Tibial nerve (tissue), 4 donors: ENCODE measurements at regions not wholly inside any gene's neighbourhood (a gene's known extent, or its start where the extent isn't known, plus 50 kb on each side); places are given as distances from the start of the nearest gene placed in this dataset.

Experiments used
- DNase-seq, 2 donors: peaks; one replicate each; pipeline ENCODE4 v3.0.0-alpha.2; 2019; ENCODE audit warnings: low spot score in 2 of 2
- H3K27ac ChIP-seq, 4 donors: fragments of 200-600 bp; sonication (generic) in 3 of 4; one replicate each; pipeline ENCODE4 v1.5.1; 2017 to 2019; ENCODE audit warnings: mild to moderate bottlenecking in 1 of 4
- H3K27me3 ChIP-seq, 2 donors: fragments of 200-600 bp; sonication (generic) in 1 of 2; one replicate each; pipeline versions ENCODE4 v1.5.1 to v1.6.0; 2017 to 2019
- H3K36me3 ChIP-seq, 3 donors: fragments of 200-600 bp; sonication (generic); one replicate each; pipeline ENCODE4 v1.5.1; 2018 to 2019
- H3K4me1 ChIP-seq, 4 donors: fragments of 200-600 bp; sonication (generic) in 3 of 4; one replicate each; pipeline ENCODE4 v1.5.1; 2017 to 2019
- H3K4me3 ChIP-seq, 4 donors: fragments of 200-600 bp; sonication (generic) in 3 of 4; one replicate each; pipeline ENCODE4 v1.5.1; 2017 to 2019; ENCODE audit warnings: mild to moderate bottlenecking in 1 of 4, moderate library complexity in 1 of 4
- H3K9me3 ChIP-seq, 4 donors: fragments of 200-600 bp; sonication (generic) in 3 of 4; one replicate each; pipeline ENCODE4 v1.5.1; 2017 to 2019
- EP300 ChIP-seq, 2 donors: sonication (generic); formaldehyde crosslinking; IDR thresholded peaks; one replicate each; pipeline ENCODE4 v1.6.1; 2017; ENCODE audit warnings: antibody characterized with exemption in 2 of 2, mild to moderate bottlenecking in 1 of 2
- POLR2A ChIP-seq, 2 donors: fragments of 450-650 bp; IDR thresholded peaks; one replicate each; pipeline ENCODE4 v1.6.1; 2017; ENCODE audit warnings: antibody characterized with exemption in 2 of 2, mild to moderate bottlenecking in 2 of 2, moderate library complexity in 2 of 2
- WGBS, 2 donors: methylation state at CpG; one replicate each; pipeline ENCODE4 v1.1.5; 2018; 5-methylcytosine and 5-hydroxymethylcytosine counted together
- TF ChIP-seq, protein P1 (sequence below), 5 experiments: fragments of 200-600 bp in 3 of 5; fragments of 450-650 bp in 2 of 5; sonication (generic) in 3 of 5; IDR thresholded peaks; one replicate each; pipeline ENCODE4 v1.5.1; 2016 to 2019; ENCODE audit warnings: antibody characterized with exemption in 5 of 5, mild to moderate bottlenecking in 3 of 5, moderate library complexity in 2 of 5

DNA sequence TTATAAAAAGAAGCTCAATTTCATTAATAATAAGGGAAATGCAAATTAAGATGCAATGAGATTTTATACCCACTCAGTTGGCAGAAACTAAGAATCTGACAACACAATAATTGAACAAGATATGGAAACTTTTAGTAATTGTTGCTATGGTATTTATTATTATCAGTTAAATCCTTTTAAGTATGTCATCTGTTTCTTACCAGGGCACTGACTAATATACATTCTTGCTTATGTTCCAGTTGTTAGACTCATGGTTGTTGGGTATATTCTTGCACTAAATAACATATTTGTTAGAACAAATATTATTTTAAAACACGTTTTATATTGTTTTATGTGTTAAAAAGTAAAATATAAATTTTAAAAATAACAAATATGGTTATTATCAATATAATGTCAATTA lies 690.3 kb downstream of the MECOM start:
- WGBS, 2 donors = 63% methylated on average over 1 of the region's 1 CpG
- TF ChIP-seq EP300 (IDR thresholded peaks at IDR 0.05) (no peak), POLR2A (IDR thresholded peaks at IDR 0.05) (no peak)
- TF ChIP-seq, protein P1, sequence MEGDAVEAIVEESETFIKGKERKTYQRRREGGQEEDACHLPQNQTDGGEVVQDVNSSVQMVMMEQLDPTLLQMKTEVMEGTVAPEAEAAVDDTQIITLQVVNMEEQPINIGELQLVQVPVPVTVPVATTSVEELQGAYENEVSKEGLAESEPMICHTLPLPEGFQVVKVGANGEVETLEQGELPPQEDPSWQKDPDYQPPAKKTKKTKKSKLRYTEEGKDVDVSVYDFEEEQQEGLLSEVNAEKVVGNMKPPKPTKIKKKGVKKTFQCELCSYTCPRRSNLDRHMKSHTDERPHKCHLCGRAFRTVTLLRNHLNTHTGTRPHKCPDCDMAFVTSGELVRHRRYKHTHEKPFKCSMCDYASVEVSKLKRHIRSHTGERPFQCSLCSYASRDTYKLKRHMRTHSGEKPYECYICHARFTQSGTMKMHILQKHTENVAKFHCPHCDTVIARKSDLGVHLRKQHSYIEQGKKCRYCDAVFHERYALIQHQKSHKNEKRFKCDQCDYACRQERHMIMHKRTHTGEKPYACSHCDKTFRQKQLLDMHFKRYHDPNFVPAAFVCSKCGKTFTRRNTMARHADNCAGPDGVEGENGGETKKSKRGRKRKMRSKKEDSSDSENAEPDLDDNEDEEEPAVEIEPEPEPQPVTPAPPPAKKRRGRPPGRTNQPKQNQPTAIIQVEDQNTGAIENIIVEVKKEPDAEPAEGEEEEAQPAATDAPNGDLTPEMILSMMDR (IDR thresholded peaks at IDR 0.05) = no peak
- no peaks in the 10 kb centered on the region for H3K27me3 ChIP-seq
- H3K4me3 ChIP-seq = no peak overlapping the region
- no peaks in the 10 kb centered on the region for H3K4me1 ChIP-seq
- H3K36me3 ChIP-seq = no peaks in the 10 kb centered on the region
- DNase-seq = no peak
- H3K27ac ChIP-seq = no peak overlapping the region
- H3K9me3 ChIP-seq = no peaks in the 10 kb centered on the region

DNA sequence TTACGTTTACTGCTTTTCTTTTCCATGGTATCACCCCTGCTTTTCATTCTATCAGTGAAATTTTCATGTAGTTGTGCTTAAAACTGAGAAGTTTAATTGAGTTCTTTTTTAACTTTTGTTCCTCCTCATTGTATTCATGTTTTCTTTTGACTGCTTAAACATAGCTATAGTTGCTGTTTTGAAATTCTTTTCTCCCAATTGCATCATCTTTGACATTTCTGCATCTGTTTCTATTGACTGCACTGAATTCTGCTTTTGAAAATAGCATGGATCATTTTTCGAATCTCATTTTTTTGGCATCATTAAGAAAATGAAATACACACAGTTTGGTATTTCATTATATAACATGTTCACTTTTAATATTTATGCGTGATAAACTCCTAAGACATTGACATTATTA lies 694.9 kb downstream of the MECOM start:
- TF ChIP-seq POLR2A (IDR thresholded peaks at IDR 0.05) (no peak), EP300 (IDR thresholded peaks at IDR 0.05) (no peak)
- TF ChIP-seq, protein P1 (IDR thresholded peaks at IDR 0.05) = no peak

DNA sequence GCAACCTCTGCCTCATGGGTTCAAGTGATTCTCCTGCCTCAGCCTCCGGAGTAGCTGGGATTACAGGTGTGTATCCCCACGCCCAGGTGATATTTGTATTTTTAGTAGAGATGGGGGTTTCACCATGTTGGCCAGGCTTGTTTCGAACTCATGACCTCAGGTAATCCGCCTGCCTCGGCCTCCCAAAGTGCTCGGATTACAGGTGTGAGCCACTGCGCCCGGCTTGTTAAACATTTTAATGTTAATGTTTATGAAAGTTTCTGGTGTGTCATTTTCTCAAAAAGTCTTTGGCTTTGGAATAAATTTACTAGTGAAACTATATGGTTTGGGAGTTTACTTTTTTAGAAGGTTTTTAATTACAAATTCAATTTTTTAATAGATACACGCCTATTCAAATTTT lies 698.8 kb downstream of the MECOM start:
- no peak overlapping the region for H3K27ac ChIP-seq
- no peak for DNase-seq
- TF ChIP-seq EP300 (IDR thresholded peaks at IDR 0.05) = no peak
- TF ChIP-seq, protein P1 (IDR thresholded peaks at IDR 0.05) = no peak
- TF ChIP-seq POLR2A (IDR thresholded peaks at IDR 0.05) = no peak
- H3K27me3 ChIP-seq = no peaks in the 10 kb centered on the region
- WGBS, 2 donors = 93 to 95% methylated on average over 9 of the region's 9 CpGs
- H3K4me1 ChIP-seq = no peaks in the 10 kb centered on the region
- H3K36me3 ChIP-seq = no peaks in the 10 kb centered on the region
- no peaks in the 10 kb centered on the region for H3K9me3 ChIP-seq
- H3K4me3 ChIP-seq = no peak overlapping the region

More for the DNA sequence above, 694.9 kb downstream of the MECOM start:
- H3K4me1 ChIP-seq = no peaks in the 10 kb centered on the region
- no peaks in the 10 kb centered on the region for H3K27me3 ChIP-seq
- H3K27ac ChIP-seq = no peak overlapping the region
- WGBS, 2 donors = 45 to 57% methylated on average over 3 of the region's 3 CpGs
- H3K36me3 ChIP-seq = no peaks in the 10 kb centered on the region
- H3K4me3 ChIP-seq = no peak overlapping the region
- DNase-seq = no peak
- H3K9me3 ChIP-seq = no peaks in the 10 kb centered on the region

DNA sequence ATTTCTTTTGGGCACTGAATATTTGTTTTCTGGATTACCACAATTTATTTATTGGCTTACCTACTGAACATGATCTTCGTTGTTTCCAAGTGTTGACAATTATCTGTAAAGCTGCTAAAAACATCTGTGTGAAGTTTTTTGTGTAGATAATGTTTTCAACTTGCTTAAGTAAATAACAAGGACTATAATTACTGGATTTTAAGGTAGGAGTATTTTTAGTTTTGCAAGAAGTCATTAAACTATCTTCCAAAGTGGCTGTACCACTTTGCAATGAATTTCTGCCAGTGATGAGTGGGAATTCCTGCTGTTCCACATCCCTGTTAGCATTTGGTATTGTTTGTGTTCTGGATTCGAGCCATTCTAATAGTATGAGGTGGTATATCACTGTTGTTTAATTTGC lies 702.2 kb downstream of the MECOM start:
- no peaks in the 10 kb centered on the region for H3K27me3 ChIP-seq
- H3K4me3 ChIP-seq = no peak overlapping the region
- no peak for DNase-seq
- 88% methylated on average over 2 of the region's 2 CpGs for WGBS, 2 donors
- no peaks in the 10 kb centered on the region for H3K9me3 ChIP-seq
- no peaks in the 10 kb centered on the region for H3K4me1 ChIP-seq
- no peaks in the 10 kb centered on the region for H3K36me3 ChIP-seq
- no peak for TF ChIP-seq POLR2A (IDR thresholded peaks at IDR 0.05)
- no peak for TF ChIP-seq EP300 (IDR thresholded peaks at IDR 0.05)
- TF ChIP-seq, protein P1 (IDR thresholded peaks at IDR 0.05) = no peak
- H3K27ac ChIP-seq = no peak overlapping the region

DNA sequence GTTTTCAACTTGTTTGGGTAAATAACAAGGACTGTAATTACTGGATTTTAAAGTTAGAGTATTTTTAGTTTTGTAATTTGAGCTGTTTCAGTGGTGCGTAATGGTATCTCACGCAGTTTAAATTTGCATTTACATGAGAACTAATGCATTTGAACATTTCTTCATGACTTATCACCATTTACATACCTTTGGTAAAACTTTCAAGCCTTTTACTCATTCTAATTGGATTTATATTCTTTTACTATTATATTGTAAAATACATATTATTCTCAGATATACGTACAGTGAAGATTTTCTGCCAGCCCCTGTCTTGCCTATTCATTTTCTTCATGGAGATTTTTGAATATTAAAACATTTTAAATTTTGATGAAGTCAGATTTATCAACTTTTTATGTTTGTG lies 703.8 kb downstream of the MECOM start:
- Histone ChIP-seq H3K27me3 (no peaks in the 10 kb centered on the region), H3K4me3 (no peak overlapping the region), H3K4me1 (no peaks in the 10 kb centered on the region), H3K36me3 (no peaks in the 10 kb centered on the region), H3K27ac (no peak overlapping the region), H3K9me3 (no peaks in the 10 kb centered on the region)
- DNase-seq = no peak
- TF ChIP-seq EP300 (IDR thresholded peaks at IDR 0.05) = no peak
- TF ChIP-seq, protein P1 (IDR thresholded peaks at IDR 0.05) = no peak
- no peak for TF ChIP-seq POLR2A (IDR thresholded peaks at IDR 0.05)
- 91 to 93% methylated on average over 3 of the region's 3 CpGs for WGBS, 2 donors
